ENCODE measurements at regions not wholly inside any gene's neighbourhood (a gene's known extent, or its start where the extent isn't known, plus 50 kb on each side); places are given as distances from the start of the nearest gene placed in this dataset.

GRCh38 chr2:8392098-8392866, 289.6 kb upstream of the ID2 start:
- Histone ChIP-seq H3K27me3 (replicated peaks; ENCODE audit: insufficient read depth) (no peaks in the 10 kb centered on the region), H3K27ac (no peak overlapping the region), H3K4me1 (ENCODE audit: control insufficient read depth in 1 of 2, low read depth in 2 of 2) (no peaks in the 10 kb centered on the region), H3K36me3 (no peaks in the 10 kb centered on the region), H3K9me3 (no peaks in the 10 kb centered on the region), H3K4me3 (no peak overlapping the region)
- no peak for ATAC-seq (ENCODE audit: insufficient number of reproducible peaks, low FRiP score, low read depth)
- no peak for TF ChIP-seq CTCF (IDR thresholded peaks at IDR 0.05)
- no peak for DNase-seq (ENCODE audit: low spot score)

GRCh38 chr2:8393506-8393905, 288.4 kb upstream of the ID2 start:
- Histone ChIP-seq H3K4me3 (no peak overlapping the region), H3K27ac (no peak overlapping the region), H3K27me3 (replicated peaks; ENCODE audit: insufficient read depth) (no peaks in the 10 kb centered on the region), H3K9me3 (no peaks in the 10 kb centered on the region), H3K4me1 (ENCODE audit: control insufficient read depth in 1 of 2, low read depth in 2 of 2) (no peaks in the 10 kb centered on the region), H3K36me3 (no peaks in the 10 kb centered on the region)
- ATAC-seq (ENCODE audit: insufficient number of reproducible peaks, low FRiP score, low read depth): no peak
- no peak for TF ChIP-seq CTCF (IDR thresholded peaks at IDR 0.05)
- DNase-seq (ENCODE audit: low spot score): no peak

GRCh38 chr2:8394131-8394530, 287.7 kb upstream of the ID2 start:
- no peak overlapping the region for H3K27ac ChIP-seq
- no peaks in the 10 kb centered on the region for H3K27me3 ChIP-seq (replicated peaks; ENCODE audit: insufficient read depth)
- DNase-seq (ENCODE audit: low spot score) (no peak), ATAC-seq (ENCODE audit: insufficient number of reproducible peaks, low FRiP score, low read depth) (no peak)
- no peaks in the 10 kb centered on the region for H3K4me1 ChIP-seq (ENCODE audit: control insufficient read depth in 1 of 2, low read depth in 2 of 2)
- H3K36me3 ChIP-seq: no peaks in the 10 kb centered on the region
- H3K4me3 ChIP-seq: no peak overlapping the region
- H3K9me3 ChIP-seq: no peaks in the 10 kb centered on the region
- TF ChIP-seq CTCF (IDR thresholded peaks at IDR 0.05): no peak

- no peak for ATAC-seq (ENCODE audit: insufficient number of reproducible peaks, low FRiP score, low read depth)
- H3K9me3 ChIP-seq: no peaks in the 10 kb centered on the region
- no peak for TF ChIP-seq CTCF (IDR thresholded peaks at IDR 0.05)
- no peak for DNase-seq (ENCODE audit: low spot score)
- no peak overlapping the region for H3K27ac ChIP-seq
- H3K36me3 ChIP-seq: no peaks in the 10 kb centered on the region
- no peak overlapping the region for H3K4me3 ChIP-seq
- no peaks in the 10 kb centered on the region for H3K27me3 ChIP-seq (replicated peaks; ENCODE audit: insufficient read depth)
- no peaks in the 10 kb centered on the region for H3K4me1 ChIP-seq (ENCODE audit: control insufficient read depth in 1 of 2, low read depth in 2 of 2)
Observed at GRCh38 chr2:8394569-8395359, 287.1 kb upstream of the ID2 start.

GRCh38 chr2:8395718-8396117, 286.1 kb upstream of the ID2 start:
- Histone ChIP-seq H3K9me3 (no peaks in the 10 kb centered on the region), H3K4me1 (ENCODE audit: control insufficient read depth in 1 of 2, low read depth in 2 of 2) (no peaks in the 10 kb centered on the region), H3K27ac (no peak overlapping the region), H3K27me3 (replicated peaks; ENCODE audit: insufficient read depth) (no peaks in the 10 kb centered on the region), H3K36me3 (no peaks in the 10 kb centered on the region), H3K4me3 (no peak overlapping the region)
- no peak for TF ChIP-seq CTCF (IDR thresholded peaks at IDR 0.05)
- ATAC-seq (ENCODE audit: insufficient number of reproducible peaks, low FRiP score, low read depth) (no peak), DNase-seq (ENCODE audit: low spot score) (no peak)

Data from thoracic aorta (tissue), 2 donors.